C4-2B (cell line): ENCODE measurements at regions not wholly inside any gene's neighbourhood (a gene's known extent, or its start where the extent isn't known, plus 50 kb on each side); places are given as distances from the start of the nearest gene placed in this dataset.

ENCODE experiments used
- ZFX ChIP-seq: fragments of 450-650 bp; IDR thresholded peaks from 2 replicates; pipeline ENCODE4 v1.6.1; 2017
- TF ChIP-seq, protein P1 (sequence below): fragments of 450-650 bp; conservative IDR thresholded peaks from 2 replicates; pipeline ENCODE4 v1.5.1; 2017; ENCODE audit warnings: mild to moderate bottlenecking

DNA sequence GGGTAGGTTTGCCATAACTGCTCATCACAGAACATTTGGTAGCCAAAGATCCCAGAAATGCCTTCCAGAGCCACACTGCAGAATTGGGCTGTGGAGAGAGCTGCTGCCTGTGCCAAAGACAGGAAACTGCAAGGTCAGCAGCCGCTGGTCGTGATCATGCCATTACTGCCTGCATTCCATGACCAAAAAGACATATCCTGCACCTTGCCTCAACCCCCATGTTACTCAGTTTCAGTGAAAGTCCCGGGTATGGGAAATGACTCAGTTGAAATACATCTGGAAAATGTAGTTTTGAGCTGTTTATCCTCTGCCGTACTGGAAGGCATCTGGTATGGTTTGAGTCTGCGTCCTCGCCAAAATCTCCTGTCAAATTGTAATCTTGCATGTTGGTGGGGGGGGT lies 161.7 kb downstream of the FCRL5 start:
- TF ChIP-seq, protein P1, sequence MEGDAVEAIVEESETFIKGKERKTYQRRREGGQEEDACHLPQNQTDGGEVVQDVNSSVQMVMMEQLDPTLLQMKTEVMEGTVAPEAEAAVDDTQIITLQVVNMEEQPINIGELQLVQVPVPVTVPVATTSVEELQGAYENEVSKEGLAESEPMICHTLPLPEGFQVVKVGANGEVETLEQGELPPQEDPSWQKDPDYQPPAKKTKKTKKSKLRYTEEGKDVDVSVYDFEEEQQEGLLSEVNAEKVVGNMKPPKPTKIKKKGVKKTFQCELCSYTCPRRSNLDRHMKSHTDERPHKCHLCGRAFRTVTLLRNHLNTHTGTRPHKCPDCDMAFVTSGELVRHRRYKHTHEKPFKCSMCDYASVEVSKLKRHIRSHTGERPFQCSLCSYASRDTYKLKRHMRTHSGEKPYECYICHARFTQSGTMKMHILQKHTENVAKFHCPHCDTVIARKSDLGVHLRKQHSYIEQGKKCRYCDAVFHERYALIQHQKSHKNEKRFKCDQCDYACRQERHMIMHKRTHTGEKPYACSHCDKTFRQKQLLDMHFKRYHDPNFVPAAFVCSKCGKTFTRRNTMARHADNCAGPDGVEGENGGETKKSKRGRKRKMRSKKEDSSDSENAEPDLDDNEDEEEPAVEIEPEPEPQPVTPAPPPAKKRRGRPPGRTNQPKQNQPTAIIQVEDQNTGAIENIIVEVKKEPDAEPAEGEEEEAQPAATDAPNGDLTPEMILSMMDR = no peak
- TF ChIP-seq ZFX = no peak
